Transverse colon (tissue), 3 donors: ENCODE measurements at regions not wholly inside any gene's neighbourhood (a gene's known extent, or its start where the extent isn't known, plus 50 kb on each side); places are given as distances from the start of the nearest gene placed in this dataset.
"Not testable (repeated sequence)": the region's sequence is repeated elsewhere in the genome, so short reads cannot be mapped to it uniquely, and the experiment has no call there.

ENCODE experiments used
- CTCF ChIP-seq, 5 experiments: fragments of 200-600 bp in 3 of 5; fragments of 450-650 bp in 2 of 5; sonication (generic) in 3 of 5; IDR thresholded peaks; 1 replicate in 2 of 5; 2 replicates in 3 of 5; pipeline ENCODE4 v1.5.1; 2016 to 2017; ENCODE audit warnings: antibody characterized with exemption in 5 of 5, inconsistent platforms in 3 of 5, mild to moderate bottlenecking in 2 of 5, moderate library complexity in 1 of 5
- POLR2A ChIP-seq: fragments of 450-650 bp; IDR thresholded peaks from one replicate; pipeline ENCODE4 v1.6.1; 2016; ENCODE audit warnings: antibody characterized with exemption, mild to moderate bottlenecking, moderate library complexity

GRCh38 chr13:80810294-80810693 lies 469.4 kb upstream of the SPRY2 start:
- not testable (repeated sequence) for TF ChIP-seq CTCF (IDR thresholded peaks at IDR 0.05); POLR2A
